OCI-LY1 (cell line): ENCODE measurements at regions not wholly inside any gene's neighbourhood (a gene's known extent, or its start where the extent isn't known, plus 50 kb on each side); places are given as distances from the start of the nearest gene placed in this dataset.

Source experiments
- H2AFZ ChIP-seq: fragments of 200-600 bp; sonication (generic), shearing (Covaris generic); 2 replicates; pipeline ENCODE4 v1.6.0; 2014; ENCODE audit warnings: antibody characterized with exemption, mild to moderate bottlenecking, low read length
- H3F3A ChIP-seq: fragments of 200-600 bp; sonication (generic), shearing (Covaris generic); 2 replicates; pipeline ENCODE4 v1.6.0; 2014; ENCODE audit warnings: mild to moderate bottlenecking, antibody characterized with exemption, low read length, moderate library complexity; ENCODE audit not compliant: insufficient read depth
- H3K27ac ChIP-seq: fragments of 200-600 bp; sonication (generic); 2 replicates; pipeline ENCODE4 v1.5.1; 2014; ENCODE audit warnings: low read length, mixed run types, mild to moderate bottlenecking, low read depth; ENCODE audit not compliant: poor library complexity, severe bottlenecking
- H3K27me3 ChIP-seq: fragments of 200-600 bp; sonication (generic); 2 replicates; pipeline ENCODE4 v1.6.0; 2014; ENCODE audit warnings: antibody characterized with exemption, mild to moderate bottlenecking, low read length, moderate library complexity; ENCODE audit not compliant: insufficient read depth
- H3K36me3 ChIP-seq: fragments of 200-600 bp; sonication (generic); 2 replicates; pipeline ENCODE4 v1.6.1; 2014; ENCODE audit warnings: mild to moderate bottlenecking, antibody characterized with exemption, low read length, moderate library complexity, mixed read lengths; ENCODE audit not compliant: insufficient read depth
- H3K4me1 ChIP-seq: fragments of 200-600 bp; sonication (generic); 2 replicates; pipeline ENCODE4 v1.5.1; 2014; ENCODE audit warnings: mild to moderate bottlenecking, low read length, moderate library complexity; ENCODE audit not compliant: insufficient read depth, severe bottlenecking
- H3K4me2 ChIP-seq: fragments of 200-600 bp; sonication (generic), shearing (Covaris generic); 2 replicates; pipeline ENCODE4 v1.6.1; 2014; ENCODE audit warnings: low read length
- H3K4me3 ChIP-seq: fragments of 200-600 bp; sonication (generic); 2 replicates; pipeline ENCODE4 v1.5.1; 2014; ENCODE audit warnings: low read length, low read depth, mild to moderate bottlenecking, mixed read lengths; ENCODE audit not compliant: poor library complexity, severe bottlenecking
- H3K79me2 ChIP-seq: fragments of 200-600 bp; shearing (Covaris generic); 2 replicates; pipeline ENCODE4 v1.6.1; 2016; ENCODE audit warnings: mixed run types, low read length, mixed read lengths; ENCODE audit not compliant: insufficient read depth
- H3K9ac ChIP-seq: fragments of 200-600 bp; sonication (generic), shearing (Covaris generic); 2 replicates; pipeline ENCODE4 v1.6.1; 2014; ENCODE audit warnings: mild to moderate bottlenecking, low read length, mixed read lengths
- H3K9me2 ChIP-seq: fragments of 200-600 bp; sonication (generic), shearing (Covaris generic); 2 replicates; pipeline ENCODE4 v1.6.1; 2014; ENCODE audit warnings: low read depth, mild to moderate bottlenecking, low read length, mixed read lengths
- H3K9me3 ChIP-seq: fragments of 200-600 bp; shearing (Covaris generic); 2 replicates; pipeline ENCODE4 v1.6.1; 2014; ENCODE audit warnings: low read length, mixed read lengths
- H4K20me1 ChIP-seq: fragments of 200-600 bp; sonication (generic), shearing (Covaris generic); 2 replicates; pipeline ENCODE4 v1.6.0; 2016; ENCODE audit warnings: mild to moderate bottlenecking, low read length; ENCODE audit not compliant: insufficient read depth
- CTCF ChIP-seq: fragments of 200-600 bp; sonication (generic), shearing (Covaris generic); IDR thresholded peaks from 2 replicates; pipeline ENCODE4 v1.5.1; 2017; ENCODE audit warnings: mild to moderate bottlenecking, antibody characterized with exemption, low read length, moderate library complexity, mixed read lengths
- EZH2 ChIP-seq: fragments of 200-600 bp; sonication (generic), shearing (Covaris generic); IDR thresholded peaks from 2 replicates; pipeline ENCODE4 v1.8.0; 2017; ENCODE audit warnings: borderline replicate concordance, mixed run types, mild to moderate bottlenecking, antibody characterized with exemption, low read length, moderate library complexity, mixed read lengths

GRCh38 chr9:8158574-8158973, 359.0 kb upstream of the DMAC1 start:
- Histone ChIP-seq H3K27me3 (no peaks in the 10 kb centered on the region), H3K9ac (no peak overlapping the region), H4K20me1 (no peaks in the 10 kb centered on the region), H3K27ac (no peak overlapping the region), H3F3A (no peaks in the 10 kb centered on the region), H3K4me1 (peaks cover 7% of the 10 kb centered on the region), H3K4me2 (no peak overlapping the region), H3K36me3 (no peaks in the 10 kb centered on the region), H3K79me2 (no peaks in the 10 kb centered on the region), H2AFZ (no peak overlapping the region), H3K9me3 (no peaks in the 10 kb centered on the region), H3K9me2 (no peaks in the 10 kb centered on the region), H3K4me3 (no peak overlapping the region)
- TF ChIP-seq CTCF (no peak), EZH2 (no peak)

- Histone ChIP-seq H3K79me2 (no peaks in the 10 kb centered on the region), H3K4me2 (no peak overlapping the region), H4K20me1 (no peaks in the 10 kb centered on the region), H3K9me2 (no peaks in the 10 kb centered on the region), H3K9ac (no peak overlapping the region), H3K9me3 (no peaks in the 10 kb centered on the region), H3K27ac (no peak overlapping the region), H2AFZ (no peak overlapping the region), H3F3A (no peaks in the 10 kb centered on the region), H3K27me3 (no peaks in the 10 kb centered on the region), H3K36me3 (no peaks in the 10 kb centered on the region), H3K4me1 (peaks cover 7% of the 10 kb centered on the region), H3K4me3 (no peak overlapping the region)
- TF ChIP-seq CTCF: no peak
- no peak for TF ChIP-seq EZH2
Measured at GRCh38 chr9:8157683-8158324, 358.2 kb upstream of the DMAC1 start.

GRCh38 chr9:8156346-8156745, 356.8 kb upstream of the DMAC1 start:
- H3K36me3 ChIP-seq: no peaks in the 10 kb centered on the region
- no peak overlapping the region for H3K9ac ChIP-seq
- no peak overlapping the region for H2AFZ ChIP-seq
- H3K4me3 ChIP-seq: no peak overlapping the region
- no peaks in the 10 kb centered on the region for H4K20me1 ChIP-seq
- H3K9me3 ChIP-seq: no peaks in the 10 kb centered on the region
- no peaks in the 10 kb centered on the region for H3K79me2 ChIP-seq
- H3K4me1 ChIP-seq: peaks cover 7% of the 10 kb centered on the region
- TF ChIP-seq EZH2 (no peak), CTCF (no peak)
- H3K9me2 ChIP-seq: no peaks in the 10 kb centered on the region
- no peak overlapping the region for H3K4me2 ChIP-seq
- no peak overlapping the region for H3K27ac ChIP-seq
- H3K27me3 ChIP-seq: no peaks in the 10 kb centered on the region
- H3F3A ChIP-seq: no peaks in the 10 kb centered on the region
